Upper lobe of left lung (tissue), 4 donors: ENCODE measurements at regions not wholly inside any gene's neighbourhood (a gene's known extent, or its start where the extent isn't known, plus 50 kb on each side); places are given as distances from the start of the nearest gene placed in this dataset.
"Not testable (repeated sequence)": the region's sequence is repeated elsewhere in the genome, so short reads cannot be mapped to it uniquely, and the experiment has no call there.

Experiments
- EP300 ChIP-seq, 4 donors: sonication (generic); formaldehyde crosslinking; IDR thresholded peaks; one replicate each; pipeline ENCODE4 v1.5.1; 2017; ENCODE audit warnings: antibody characterized with exemption in 4 of 4, control low read depth in 2 of 4
- POLR2A ChIP-seq, 4 donors: fragments of 450-650 bp; IDR thresholded peaks; one replicate each; pipeline ENCODE4 v1.5.1; 2016 to 2017; ENCODE audit warnings: antibody characterized with exemption in 4 of 4, mild to moderate bottlenecking in 2 of 4
- POLR2AphosphoS5 ChIP-seq, 2 donors: sonication (generic); formaldehyde crosslinking; IDR thresholded peaks; one replicate each; pipeline ENCODE4 v1.5.1; 2017; ENCODE audit warnings: antibody characterized with exemption in 2 of 2
- TF ChIP-seq, protein P1 (sequence below), 6 experiments: fragments of 450-650 bp in 4 of 6; fragments of 200-600 bp in 2 of 6; sonication (generic) in 2 of 6; IDR thresholded peaks; one replicate each; pipeline ENCODE4 v1.5.1; 2016 to 2019; ENCODE audit warnings: antibody characterized with exemption in 6 of 6

DNA sequence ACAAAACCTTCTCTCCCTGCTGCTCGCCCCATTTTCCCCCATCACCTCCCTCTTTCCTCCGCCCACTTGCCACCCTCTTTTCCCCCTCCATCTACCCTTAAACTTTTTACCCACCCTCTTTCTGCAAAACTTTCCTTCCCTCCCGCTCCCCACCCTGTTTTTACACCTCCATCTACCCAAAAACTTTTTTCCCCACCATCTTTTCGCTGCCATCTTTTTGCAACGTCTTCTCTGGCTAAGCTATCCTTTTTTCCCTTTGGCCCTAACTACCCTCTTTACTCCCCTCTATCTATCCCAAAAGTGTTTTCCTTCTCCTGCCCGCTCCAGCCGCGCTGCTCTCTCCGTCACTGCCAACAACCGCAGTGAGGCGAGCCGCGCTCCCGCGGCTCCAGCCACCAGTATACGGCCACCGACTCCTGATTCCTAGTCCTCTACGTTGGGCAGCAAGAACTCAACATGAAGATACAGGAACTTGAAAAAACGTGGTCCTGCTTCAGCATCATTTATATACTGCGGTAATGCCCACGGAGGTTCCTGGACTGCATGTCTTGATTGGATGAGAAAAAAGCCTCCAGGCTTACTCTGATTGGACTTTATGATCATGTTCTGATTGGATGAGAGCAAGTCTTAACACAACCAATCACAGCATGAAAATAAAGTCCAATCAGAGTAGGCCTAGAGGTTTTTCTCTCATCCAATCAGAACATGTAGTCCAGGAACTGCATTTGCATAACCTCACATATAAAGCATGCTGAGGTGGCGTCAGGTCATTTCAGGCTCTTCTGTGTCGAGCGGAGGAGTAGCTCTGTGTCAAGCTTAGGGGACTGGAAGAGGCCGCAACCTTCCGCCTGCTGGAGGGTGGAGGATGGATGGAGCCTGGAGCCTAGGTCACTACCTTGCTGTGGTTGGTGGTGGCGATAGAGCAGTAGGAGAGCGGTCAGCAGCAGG lies 79.9 kb upstream of the KCNJ18 start:
- TF ChIP-seq EP300, POLR2AphosphoS5, POLR2A (IDR thresholded peaks at IDR 0.05): not testable (repeated sequence)
- TF ChIP-seq, protein P1, sequence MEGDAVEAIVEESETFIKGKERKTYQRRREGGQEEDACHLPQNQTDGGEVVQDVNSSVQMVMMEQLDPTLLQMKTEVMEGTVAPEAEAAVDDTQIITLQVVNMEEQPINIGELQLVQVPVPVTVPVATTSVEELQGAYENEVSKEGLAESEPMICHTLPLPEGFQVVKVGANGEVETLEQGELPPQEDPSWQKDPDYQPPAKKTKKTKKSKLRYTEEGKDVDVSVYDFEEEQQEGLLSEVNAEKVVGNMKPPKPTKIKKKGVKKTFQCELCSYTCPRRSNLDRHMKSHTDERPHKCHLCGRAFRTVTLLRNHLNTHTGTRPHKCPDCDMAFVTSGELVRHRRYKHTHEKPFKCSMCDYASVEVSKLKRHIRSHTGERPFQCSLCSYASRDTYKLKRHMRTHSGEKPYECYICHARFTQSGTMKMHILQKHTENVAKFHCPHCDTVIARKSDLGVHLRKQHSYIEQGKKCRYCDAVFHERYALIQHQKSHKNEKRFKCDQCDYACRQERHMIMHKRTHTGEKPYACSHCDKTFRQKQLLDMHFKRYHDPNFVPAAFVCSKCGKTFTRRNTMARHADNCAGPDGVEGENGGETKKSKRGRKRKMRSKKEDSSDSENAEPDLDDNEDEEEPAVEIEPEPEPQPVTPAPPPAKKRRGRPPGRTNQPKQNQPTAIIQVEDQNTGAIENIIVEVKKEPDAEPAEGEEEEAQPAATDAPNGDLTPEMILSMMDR (IDR thresholded peaks at IDR 0.05): not testable (repeated sequence)
